ENCODE measurements at regions not wholly inside any gene's neighbourhood (a gene's known extent, or its start where the extent isn't known, plus 50 kb on each side); places are given as distances from the start of the nearest gene placed in this dataset.

DNA sequence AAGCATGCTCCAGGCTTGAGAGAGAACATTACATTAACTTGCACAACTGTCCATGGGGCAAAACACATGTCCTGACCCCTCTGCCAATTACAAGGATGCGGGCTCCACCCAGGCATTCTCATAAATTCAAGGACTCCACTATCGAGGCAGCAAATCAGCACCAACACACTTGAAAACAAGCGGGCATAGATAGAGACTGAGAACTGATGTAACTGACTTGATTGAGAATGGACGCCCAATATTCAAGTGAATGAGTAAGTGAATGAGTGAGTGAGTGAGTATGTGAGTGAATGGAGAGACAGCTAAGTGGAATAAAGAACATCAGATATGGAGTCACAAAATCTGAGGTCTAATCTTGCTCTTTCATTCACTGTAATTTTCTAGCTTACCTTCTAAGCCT, 75.0 kb upstream of the VSTM2B start:
- no peaks in the 10 kb centered on the region for H3K27me3 ChIP-seq (ENCODE audit: insufficient read depth, low read length)
- no peak for TF ChIP-seq CTCF (IDR thresholded peaks at IDR 0.05; ENCODE audit: insufficient read depth, low read depth, low read length)
- no peaks in the 10 kb centered on the region for H3K36me3 ChIP-seq (ENCODE audit: insufficient read depth, low read length)
- H3K4me2 ChIP-seq (ENCODE audit: low read length), result no peak overlapping the region
- H3K79me2 ChIP-seq (ENCODE audit: insufficient read depth, low read length), result no peaks in the 10 kb centered on the region
- Mint-ChIP-seq H3K4me1 (ENCODE audit: low read depth, unreplicated experiment) (no peaks in the 10 kb centered on the region), H3K27me3 (ENCODE audit: low read depth, unreplicated experiment) (peaks cover 56% of the 10 kb centered on the region), H3K36me3 (ENCODE audit: low read depth, unreplicated experiment) (no peaks in the 10 kb centered on the region), H3K4me3 (ENCODE audit: unreplicated experiment) (no peak overlapping the region), H3K9me3 (ENCODE audit: unreplicated experiment) (peaks cover 5% of the 10 kb centered on the region), H3K27ac (ENCODE audit: unreplicated experiment) (no peak overlapping the region)
- no peak overlapping the region for H3K27ac ChIP-seq (ENCODE audit: low read depth, low read length)
- no peak for FAIRE-seq
- DNase-seq (ENCODE audit: low read depth), result no peak
- H2AFZ ChIP-seq (ENCODE audit: low read depth, low read length), result no peak overlapping the region
- peaks cover 11% of the 10 kb centered on the region for H3K9me3 ChIP-seq (ENCODE audit: insufficient read depth, low read depth, low read length)
- H3K9ac ChIP-seq (ENCODE audit: low read length), result no peak overlapping the region
- H3K4me1 ChIP-seq (ENCODE audit: insufficient read depth, low read length), result no peaks in the 10 kb centered on the region
- H3K4me3 ChIP-seq (ENCODE audit: insufficient read depth, low read depth, low read length), result no peak overlapping the region
- no peaks in the 10 kb centered on the region for H4K20me1 ChIP-seq (ENCODE audit: insufficient read depth, low read length)

DNA sequence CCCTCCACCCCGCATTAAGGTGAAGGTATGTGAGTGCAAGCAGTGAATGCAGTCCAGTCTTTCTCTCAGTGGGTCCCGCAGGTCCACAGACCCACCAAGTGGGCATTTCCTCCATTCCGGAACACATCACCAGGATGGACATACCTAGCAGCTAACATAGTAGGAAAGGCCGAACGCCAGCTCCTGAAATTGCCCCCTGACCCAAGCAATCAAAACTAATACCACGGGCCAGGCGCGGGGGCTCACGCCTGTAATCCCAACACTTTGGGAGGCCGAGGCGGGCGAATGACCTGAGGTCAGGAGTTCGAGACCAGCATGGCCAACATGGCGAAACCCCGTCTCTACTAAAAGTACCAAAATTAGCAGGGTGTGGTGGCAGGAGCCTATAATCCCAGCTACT, 71.7 kb upstream of the VSTM2B start:
- H3K4me3 ChIP-seq (ENCODE audit: insufficient read depth, low read depth, low read length), result no peak overlapping the region
- H2AFZ ChIP-seq (ENCODE audit: low read depth, low read length), result no peak overlapping the region
- no peak for DNase-seq (ENCODE audit: low read depth)

DNA sequence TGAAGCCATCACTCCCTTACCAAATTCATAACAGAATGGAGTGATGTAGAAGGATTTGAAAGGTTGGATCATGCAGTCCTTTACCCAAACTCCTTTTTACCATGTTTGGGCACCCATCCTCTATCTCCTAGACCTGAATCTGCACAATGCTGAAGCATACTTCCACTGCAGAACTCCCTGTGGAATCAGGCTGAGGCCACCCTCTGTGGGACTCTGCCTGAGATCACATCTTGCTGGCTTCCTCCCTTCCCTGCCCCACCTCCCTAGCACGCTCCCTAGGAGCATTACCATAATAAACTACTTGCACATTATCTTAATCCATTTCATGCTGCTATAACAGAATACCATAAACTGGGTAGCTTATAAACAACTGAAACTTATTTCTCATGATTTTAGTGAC, 68.4 kb upstream of the VSTM2B start:
- no peak overlapping the region for H3K4me3 Mint-ChIP-seq (ENCODE audit: unreplicated experiment)
- H3K9me3 ChIP-seq (ENCODE audit: insufficient read depth, low read depth, low read length), result peaks cover 11% of the 10 kb centered on the region
- DNase-seq (ENCODE audit: low read depth) (no peak), FAIRE-seq (no peak)
- H3K27me3 ChIP-seq (ENCODE audit: insufficient read depth, low read length), result no peaks in the 10 kb centered on the region
- no peak for TF ChIP-seq EZH2 (IDR thresholded peaks at IDR 0.05; ENCODE audit: insufficient read depth, low read length)
- no peak for TF ChIP-seq CTCF (IDR thresholded peaks at IDR 0.05; ENCODE audit: insufficient read depth, low read depth, low read length)
- no peaks in the 10 kb centered on the region for H3K36me3 ChIP-seq (ENCODE audit: insufficient read depth, low read length)
- peaks cover 7% of the 10 kb centered on the region for H3K9me3 Mint-ChIP-seq (ENCODE audit: unreplicated experiment)
- H3K4me1 ChIP-seq (ENCODE audit: insufficient read depth, low read length), result no peaks in the 10 kb centered on the region
- no peaks in the 10 kb centered on the region for H3K79me2 ChIP-seq (ENCODE audit: insufficient read depth, low read length)
- no peaks in the 10 kb centered on the region for H3K36me3 Mint-ChIP-seq (ENCODE audit: low read depth, unreplicated experiment)
- H3K27me3 Mint-ChIP-seq (ENCODE audit: low read depth, unreplicated experiment), result peaks cover 30% of the 10 kb centered on the region
- no peak overlapping the region for H3K4me3 ChIP-seq (ENCODE audit: insufficient read depth, low read depth, low read length)
- no peak overlapping the region for H3K27ac ChIP-seq (ENCODE audit: low read depth, low read length)
- H3K4me1 Mint-ChIP-seq (ENCODE audit: low read depth, unreplicated experiment), result no peaks in the 10 kb centered on the region
- no peak overlapping the region for H3K9ac ChIP-seq (ENCODE audit: low read length)
- H3K27ac Mint-ChIP-seq (ENCODE audit: unreplicated experiment), result no peak overlapping the region
- no peak overlapping the region for H2AFZ ChIP-seq (ENCODE audit: low read depth, low read length)
- no peak overlapping the region for H3K4me2 ChIP-seq (ENCODE audit: low read length)
- no peaks in the 10 kb centered on the region for H4K20me1 ChIP-seq (ENCODE audit: insufficient read depth, low read length)

More for the DNA sequence above, 71.7 kb upstream of the VSTM2B start:
- H3K79me2 ChIP-seq (ENCODE audit: insufficient read depth, low read length), result no peaks in the 10 kb centered on the region
- no peak overlapping the region for H3K27ac ChIP-seq (ENCODE audit: low read depth, low read length)
- H3K9me3 Mint-ChIP-seq (ENCODE audit: unreplicated experiment), result peaks cover 10% of the 10 kb centered on the region
- H3K36me3 Mint-ChIP-seq (ENCODE audit: low read depth, unreplicated experiment), result no peaks in the 10 kb centered on the region
- H3K4me1 Mint-ChIP-seq (ENCODE audit: low read depth, unreplicated experiment), result no peaks in the 10 kb centered on the region
- no peak overlapping the region for H3K4me3 Mint-ChIP-seq (ENCODE audit: unreplicated experiment)
- no peaks in the 10 kb centered on the region for H3K27me3 ChIP-seq (ENCODE audit: insufficient read depth, low read length)
- no peak for TF ChIP-seq EZH2 (IDR thresholded peaks at IDR 0.05; ENCODE audit: insufficient read depth, low read length)
- TF ChIP-seq CTCF (IDR thresholded peaks at IDR 0.05; ENCODE audit: insufficient read depth, low read depth, low read length), result no peak
- no peak overlapping the region for H3K9ac ChIP-seq (ENCODE audit: low read length)
- no peaks in the 10 kb centered on the region for H3K36me3 ChIP-seq (ENCODE audit: insufficient read depth, low read length)
- FAIRE-seq, result no peak
- no peaks in the 10 kb centered on the region for H4K20me1 ChIP-seq (ENCODE audit: insufficient read depth, low read length)
- no peak overlapping the region for H3K27ac Mint-ChIP-seq (ENCODE audit: unreplicated experiment)
- peaks cover 11% of the 10 kb centered on the region for H3K9me3 ChIP-seq (ENCODE audit: insufficient read depth, low read depth, low read length)
- no peaks in the 10 kb centered on the region for H3K4me1 ChIP-seq (ENCODE audit: insufficient read depth, low read length)
- H3K4me2 ChIP-seq (ENCODE audit: low read length), result no peak overlapping the region
- H3K27me3 Mint-ChIP-seq (ENCODE audit: low read depth, unreplicated experiment), result peaks cover 43% of the 10 kb centered on the region

Data from astrocyte (in vitro differentiated cells and primary cell).